ENCODE measurements at regions not wholly inside any gene's neighbourhood (a gene's known extent, or its start where the extent isn't known, plus 50 kb on each side); places are given as distances from the start of the nearest gene placed in this dataset.
A peak's percentile ranks its signal among the peaks of the same experiment; 100 is the strongest.

GRCh38 chr2:172198908-172199307 lies 96.2 kb upstream of the DLX2 start:
- H3K4me3 ChIP-seq (replicated peaks; ENCODE audit: low read depth, low read length) = no peak overlapping the region
- TF ChIP-seq, protein P1, sequence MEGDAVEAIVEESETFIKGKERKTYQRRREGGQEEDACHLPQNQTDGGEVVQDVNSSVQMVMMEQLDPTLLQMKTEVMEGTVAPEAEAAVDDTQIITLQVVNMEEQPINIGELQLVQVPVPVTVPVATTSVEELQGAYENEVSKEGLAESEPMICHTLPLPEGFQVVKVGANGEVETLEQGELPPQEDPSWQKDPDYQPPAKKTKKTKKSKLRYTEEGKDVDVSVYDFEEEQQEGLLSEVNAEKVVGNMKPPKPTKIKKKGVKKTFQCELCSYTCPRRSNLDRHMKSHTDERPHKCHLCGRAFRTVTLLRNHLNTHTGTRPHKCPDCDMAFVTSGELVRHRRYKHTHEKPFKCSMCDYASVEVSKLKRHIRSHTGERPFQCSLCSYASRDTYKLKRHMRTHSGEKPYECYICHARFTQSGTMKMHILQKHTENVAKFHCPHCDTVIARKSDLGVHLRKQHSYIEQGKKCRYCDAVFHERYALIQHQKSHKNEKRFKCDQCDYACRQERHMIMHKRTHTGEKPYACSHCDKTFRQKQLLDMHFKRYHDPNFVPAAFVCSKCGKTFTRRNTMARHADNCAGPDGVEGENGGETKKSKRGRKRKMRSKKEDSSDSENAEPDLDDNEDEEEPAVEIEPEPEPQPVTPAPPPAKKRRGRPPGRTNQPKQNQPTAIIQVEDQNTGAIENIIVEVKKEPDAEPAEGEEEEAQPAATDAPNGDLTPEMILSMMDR (IDR thresholded peaks at IDR 0.05; ENCODE audit: low read depth, low read length, missing control alignments) = no peak
- no peak for DNase-seq (ENCODE audit: extremely low read depth, low read depth)

GRCh38 chr2:172200495-172201085 lies 97.9 kb upstream of the DLX2 start:
- TF ChIP-seq, protein P1 (IDR thresholded peaks at IDR 0.05; ENCODE audit: low read depth, low read length, missing control alignments) = peak; percentile 46
- H3K4me3 ChIP-seq (replicated peaks; ENCODE audit: low read depth, low read length) = no peak overlapping the region
- no peak for DNase-seq (ENCODE audit: extremely low read depth, low read depth)

DNA sequence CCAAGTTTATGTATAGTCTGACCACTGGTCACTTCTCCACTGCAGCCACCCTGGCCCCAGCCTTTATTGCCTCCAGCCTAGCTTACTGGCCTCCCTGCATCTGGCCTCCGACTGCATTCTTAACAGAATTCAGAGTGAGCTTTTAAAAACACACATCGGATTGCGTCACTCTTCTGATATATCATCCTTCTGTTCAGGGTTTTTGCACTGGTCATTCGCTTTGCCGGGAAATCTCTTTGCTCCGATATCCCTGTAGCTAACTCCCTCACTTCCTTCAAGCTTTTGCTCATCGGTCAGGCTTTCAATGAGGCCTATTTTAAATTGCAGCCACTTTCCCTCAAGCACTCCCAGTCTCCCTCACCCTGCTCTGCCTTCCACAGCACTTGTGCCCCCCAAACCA lies 101.6 kb upstream of the DLX2 start:
- DNase-seq (ENCODE audit: extremely low read depth, low read depth) = no peak
- TF ChIP-seq, protein P1 (IDR thresholded peaks at IDR 0.05; ENCODE audit: low read depth, low read length, missing control alignments) = no peak
- H3K4me3 ChIP-seq (replicated peaks; ENCODE audit: low read depth, low read length) = no peak overlapping the region

DNA sequence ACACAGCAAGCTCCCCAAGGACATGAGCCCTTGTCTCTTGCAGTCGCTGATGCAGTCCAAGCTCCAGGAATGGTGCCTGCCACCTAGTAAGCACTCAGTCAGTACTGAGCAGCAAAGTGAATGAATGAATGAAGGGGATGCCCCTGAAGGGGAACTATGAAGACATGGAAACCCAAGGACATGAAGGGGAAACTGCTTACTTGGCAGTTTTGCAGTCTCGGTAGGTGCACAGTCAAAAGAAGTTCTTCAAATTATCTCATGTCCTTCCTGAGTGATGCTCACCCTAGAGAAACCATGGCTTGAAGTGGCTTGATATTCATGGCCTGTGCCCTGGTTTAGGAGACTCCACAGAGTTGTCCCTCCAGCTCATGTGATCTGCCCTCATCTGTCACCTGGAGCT lies 102.1 kb upstream of the DLX2 start:
- TF ChIP-seq, protein P1 (IDR thresholded peaks at IDR 0.05; ENCODE audit: low read depth, low read length, missing control alignments) = no peak
- no peak for DNase-seq (ENCODE audit: extremely low read depth, low read depth)
- H3K4me3 ChIP-seq (replicated peaks; ENCODE audit: low read depth, low read length) = no peak overlapping the region

- no peak overlapping the region for H3K4me3 ChIP-seq (replicated peaks; ENCODE audit: low read depth, low read length)
- DNase-seq (ENCODE audit: extremely low read depth, low read depth) = no peak
- TF ChIP-seq, protein P1 (IDR thresholded peaks at IDR 0.05; ENCODE audit: low read depth, low read length, missing control alignments) = no peak
Observed at GRCh38 chr2:172205292-172205691, 102.6 kb upstream of the DLX2 start.

GRCh38 chr2:172207911-172208310 lies 105.2 kb upstream of the DLX2 start:
- TF ChIP-seq, protein P1 (IDR thresholded peaks at IDR 0.05; ENCODE audit: low read depth, low read length, missing control alignments) = no peak
- H3K4me3 ChIP-seq (replicated peaks; ENCODE audit: low read depth, low read length) = no peak overlapping the region
- DNase-seq (ENCODE audit: extremely low read depth, low read depth) = no peak

DNA sequence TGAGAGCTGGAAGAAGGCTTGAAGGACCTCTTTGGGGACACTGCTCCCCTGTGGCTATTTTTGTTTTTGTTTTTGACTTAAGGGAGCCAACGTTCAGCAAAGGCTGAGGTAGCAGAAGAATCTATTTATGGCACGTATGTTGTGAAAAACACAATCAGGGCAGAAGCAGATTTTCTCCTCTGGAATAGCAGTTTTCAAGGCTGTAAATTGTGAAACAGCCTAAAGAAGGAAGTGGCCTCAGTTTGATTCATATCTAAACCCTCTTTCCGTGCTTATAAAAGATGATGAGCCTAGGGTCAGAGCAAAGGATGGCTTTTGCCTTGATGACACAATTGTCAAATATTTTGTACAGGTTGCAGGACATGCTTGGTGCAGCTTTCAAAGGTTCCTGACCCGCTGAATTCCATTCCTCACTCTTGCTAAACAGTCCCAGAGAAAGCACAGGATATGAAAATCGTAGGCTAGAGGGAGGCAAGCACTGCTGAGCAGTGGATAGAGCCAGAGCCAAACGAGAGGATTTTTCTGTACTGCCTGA lies 106.2 kb upstream of the DLX2 start:
- TF ChIP-seq, protein P1 (IDR thresholded peaks at IDR 0.05; ENCODE audit: low read depth, low read length, missing control alignments) = no peak
- no peak for DNase-seq (ENCODE audit: extremely low read depth, low read depth)
- no peak overlapping the region for H3K4me3 ChIP-seq (replicated peaks; ENCODE audit: low read depth, low read length)

Data from HFF-Myc (cell line).